A673 (cell line): ENCODE measurements at regions not wholly inside any gene's neighbourhood (a gene's known extent, or its start where the extent isn't known, plus 50 kb on each side); places are given as distances from the start of the nearest gene placed in this dataset.

ENCODE experiments used
- CTCF ChIP-seq: fragments of 300-800, 200-600 bp; sonication (generic); conservative IDR thresholded peaks from 2 replicates; pipeline ENCODE4 v1.5.1; 2017; ENCODE audit warnings: low read depth, mild to moderate bottlenecking, antibody characterized with exemption, low read length, moderate library complexity, mixed read lengths
- EZH2 ChIP-seq: fragments of 200-600 bp; sonication (generic); IDR thresholded peaks from 2 replicates; pipeline ENCODE4 v1.6.1; 2017; ENCODE audit warnings: borderline replicate concordance, low read depth, mild to moderate bottlenecking, mixed read lengths, antibody characterized with exemption, low read length; ENCODE audit not compliant: poor library complexity, severe bottlenecking

DNA sequence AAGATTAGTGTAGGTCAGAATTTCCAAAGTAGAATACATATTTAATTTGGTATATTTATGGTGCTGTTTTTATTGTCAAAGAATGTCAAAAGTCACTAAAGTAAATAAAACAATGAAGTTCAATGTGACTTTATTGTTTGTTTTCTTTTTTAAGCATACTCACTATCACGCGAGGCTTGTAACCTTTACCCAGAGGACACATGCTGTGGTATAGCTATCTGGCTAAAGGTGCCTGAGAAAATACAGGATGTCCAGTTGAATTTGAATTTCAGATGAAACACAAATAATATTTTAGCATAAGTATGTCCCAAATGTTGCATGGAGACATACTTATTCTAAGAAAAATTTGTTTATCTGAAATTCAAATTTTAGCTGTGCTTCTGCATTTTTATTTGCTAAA lies 103.3 kb upstream of the KLF7 start:
- TF ChIP-seq CTCF: no peak
- TF ChIP-seq EZH2: no peak
